ENCODE measurements at regions not wholly inside any gene's neighbourhood (a gene's known extent, or its start where the extent isn't known, plus 50 kb on each side); places are given as distances from the start of the nearest gene placed in this dataset.

- no peak for TF ChIP-seq CTCF (IDR thresholded peaks at IDR 0.05)
- TF ChIP-seq POLR2A (IDR thresholded peaks at IDR 0.05): no peak
- TF ChIP-seq POLR2AphosphoS5 (IDR thresholded peaks at IDR 0.05; ENCODE audit: insufficient read depth in 1 of 2, low read depth in 1 of 2): no peak
Observed at GRCh38 chr16:86931410-86931941, 353.1 kb downstream of the FOXL1 start.

All from vagina (tissue), 2 donors.